Medulla oblongata (tissue), 1 donor: ENCODE measurements at regions not wholly inside any gene's neighbourhood (a gene's known extent, or its start where the extent isn't known, plus 50 kb on each side); places are given as distances from the start of the nearest gene placed in this dataset.
"Not testable (repeated sequence)": the region's sequence is repeated elsewhere in the genome, so short reads cannot be mapped to it uniquely, and the experiment has no call there.

ENCODE experiments used
- DNase-seq: peaks from one replicate; pipeline ENCODE4 v3.0.0-alpha.2; 2015; ENCODE audit errors: extremely low spot score

GRCh38 chr12:59517522-59517921, 78.3 kb upstream of the SLC16A7 start:
- no peak for DNase-seq

DNA sequence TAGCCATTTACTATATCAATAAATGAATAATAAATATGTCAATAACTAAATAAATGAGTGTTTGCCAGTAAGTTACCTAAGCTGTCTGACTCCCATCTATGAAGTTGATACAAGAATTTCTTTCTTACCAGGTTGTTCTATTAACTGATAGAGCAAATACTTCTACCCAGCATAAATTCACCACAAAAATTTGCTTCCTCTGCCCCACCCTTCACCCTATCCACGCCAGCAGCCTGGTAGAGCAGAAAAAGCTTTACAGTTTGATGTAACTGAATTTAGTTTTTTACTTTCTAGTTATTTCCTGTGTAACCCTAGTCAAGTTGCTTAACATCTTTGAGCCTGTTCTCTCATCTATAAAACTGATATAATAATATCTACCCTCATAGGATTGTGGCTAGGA, 94.9 kb upstream of the SLC16A7 start:
- no peak for DNase-seq

- peak; percentile 28 for DNase-seq
Observed at GRCh38 chr12:59500335-59500734, 95.5 kb upstream of the SLC16A7 start.

- no peak for DNase-seq
Observed at GRCh38 chr12:59499774-59500173, 96.1 kb upstream of the SLC16A7 start.

- no peak for DNase-seq
Observed at GRCh38 chr12:59494617-59495016, 101.2 kb upstream of the SLC16A7 start.

DNA sequence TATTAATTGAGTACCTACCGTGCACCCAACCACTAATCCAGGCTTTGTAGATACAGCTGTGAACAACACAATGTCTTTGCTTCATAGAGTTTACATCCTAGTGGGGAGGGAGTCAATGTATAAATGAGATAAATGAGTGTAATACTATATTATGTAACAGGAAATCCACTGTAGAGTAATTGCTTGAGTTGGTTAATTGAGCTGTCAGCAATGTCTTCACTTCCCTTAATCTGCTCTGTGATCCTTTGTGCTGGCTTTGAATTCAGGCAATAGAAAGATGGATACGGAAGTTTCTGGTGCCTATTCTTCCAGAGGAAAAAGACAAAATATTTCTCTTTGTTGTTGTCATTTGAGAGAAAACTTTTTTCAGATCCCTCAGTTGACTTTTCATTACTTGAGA, 104.0 kb upstream of the SLC16A7 start:
- no peak for DNase-seq

DNA sequence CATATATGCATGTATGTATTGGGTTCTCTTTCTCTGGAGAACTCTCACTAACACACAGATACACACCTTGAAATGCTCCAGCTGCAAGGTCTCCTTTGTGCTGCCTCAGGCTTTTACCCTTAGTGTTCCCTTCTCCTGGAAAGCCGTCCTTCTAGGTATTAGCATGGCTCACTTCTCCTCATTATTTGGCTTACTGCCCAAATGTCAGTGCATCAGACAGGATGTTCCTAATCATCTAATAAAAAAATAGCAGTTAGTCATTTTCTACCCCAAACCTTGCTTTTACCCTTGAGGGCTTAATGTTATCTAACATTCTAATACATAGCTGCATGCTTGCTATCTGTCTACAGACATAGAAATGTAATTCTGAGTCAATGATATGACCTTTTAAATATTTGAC, 109.0 kb upstream of the SLC16A7 start:
- no peak for DNase-seq

DNA sequence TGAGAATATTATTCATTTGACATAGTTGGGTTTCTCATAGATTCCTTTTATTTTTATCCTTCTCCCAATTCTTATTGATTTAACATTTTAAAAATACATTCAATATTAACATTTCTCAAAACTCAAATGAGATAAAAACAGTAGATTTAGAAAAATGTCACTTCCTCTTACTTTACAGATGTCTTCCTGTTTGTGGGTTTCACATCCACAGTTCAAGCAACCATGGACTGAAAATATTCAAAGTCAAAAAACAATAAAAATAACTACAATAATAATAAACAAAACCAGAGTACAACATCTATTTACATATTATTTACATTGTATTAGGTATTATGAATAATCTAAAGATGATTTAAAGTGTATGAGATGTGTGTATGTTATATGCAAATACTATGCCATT, 111.3 kb upstream of the SLC16A7 start:
- no peak for DNase-seq

DNA sequence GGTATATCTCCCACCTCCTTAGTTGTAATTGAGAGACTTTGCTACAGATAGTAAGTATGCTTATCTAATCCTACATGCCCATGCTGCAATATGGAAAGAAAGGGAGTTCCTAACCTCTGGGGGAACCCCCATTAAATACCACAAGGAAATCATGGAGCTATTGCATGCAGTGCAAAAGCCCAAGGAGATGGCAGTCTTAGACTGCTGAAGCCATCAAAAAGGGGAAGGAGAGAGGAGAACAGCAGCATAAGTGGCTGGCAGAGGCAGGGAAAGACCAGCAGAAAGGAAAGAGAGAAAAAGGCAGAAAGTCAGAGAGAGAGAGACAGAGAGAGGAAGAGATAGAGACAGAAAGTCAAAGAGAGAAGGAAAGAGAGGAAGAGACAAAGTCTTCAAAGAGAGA, 121.6 kb upstream of the SLC16A7 start:
- not testable (repeated sequence) for DNase-seq

GRCh38 chr12:59472273-59472672, 123.6 kb upstream of the SLC16A7 start:
- no peak for DNase-seq

- no peak for DNase-seq
Observed at GRCh38 chr12:59459966-59460660, 135.7 kb upstream of the SLC16A7 start.

DNA sequence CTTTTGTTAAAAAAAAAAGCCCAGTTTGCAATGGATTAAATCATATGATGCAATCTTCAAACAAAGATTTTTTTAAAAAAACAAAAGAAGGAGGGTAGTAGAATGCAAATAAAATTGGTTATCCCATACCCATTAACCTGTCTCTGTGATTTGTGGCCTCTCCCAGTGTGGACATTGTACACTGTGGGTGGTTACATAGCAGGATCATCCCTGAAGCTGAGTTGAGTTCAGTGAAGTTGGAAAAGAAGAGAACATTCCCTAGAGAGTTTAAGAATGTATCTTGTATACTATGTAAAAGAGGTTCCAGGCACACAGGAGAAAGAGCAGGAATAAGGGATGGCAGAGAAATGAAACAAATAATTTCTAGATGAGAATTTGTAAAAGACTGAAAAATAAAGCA, 142.4 kb upstream of the SLC16A7 start:
- DNase-seq: no peak

DNA sequence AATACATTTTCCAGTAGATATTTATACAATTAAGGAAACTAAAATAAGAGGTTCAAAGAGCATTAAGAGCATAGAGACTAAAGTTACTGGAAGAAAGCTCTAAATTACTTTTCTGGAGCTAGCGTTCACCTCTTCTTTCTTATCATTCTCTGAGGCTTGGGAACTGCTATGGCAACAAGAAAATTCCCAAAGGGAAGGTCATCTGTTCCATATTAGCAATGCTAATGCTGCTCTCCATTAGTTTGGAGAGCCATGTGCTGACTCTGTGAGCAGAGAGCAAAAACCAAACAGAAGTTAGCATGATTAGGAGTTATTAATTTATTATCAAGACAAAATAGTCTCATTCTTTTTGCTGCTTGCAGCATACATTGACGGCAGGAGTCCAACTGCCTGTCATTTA, 143.1 kb upstream of the SLC16A7 start:
- no peak for DNase-seq

- DNase-seq: no peak
Observed at GRCh38 chr12:59452259-59452658, 143.6 kb upstream of the SLC16A7 start.

DNA sequence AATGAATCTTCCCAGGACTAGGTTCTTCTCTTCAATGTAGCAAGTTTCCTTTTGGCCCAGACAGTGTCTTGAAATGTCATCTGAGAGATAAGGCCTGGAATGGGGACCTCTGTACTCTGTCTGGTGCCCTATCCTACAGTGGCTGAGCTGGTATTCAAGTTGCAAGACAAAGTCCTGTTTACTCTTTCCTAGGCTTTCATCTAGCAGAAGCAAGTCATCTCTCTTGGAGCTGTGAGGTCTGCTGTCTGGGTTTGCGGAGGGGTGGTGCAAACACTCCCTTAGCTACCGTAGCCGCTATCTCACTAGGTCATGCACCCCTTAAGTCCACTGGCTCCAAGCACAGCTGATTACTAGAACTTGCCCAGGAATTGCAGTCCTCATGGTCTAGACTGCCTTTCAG, 149.7 kb upstream of the SLC16A7 start:
- DNase-seq: no peak

DNA sequence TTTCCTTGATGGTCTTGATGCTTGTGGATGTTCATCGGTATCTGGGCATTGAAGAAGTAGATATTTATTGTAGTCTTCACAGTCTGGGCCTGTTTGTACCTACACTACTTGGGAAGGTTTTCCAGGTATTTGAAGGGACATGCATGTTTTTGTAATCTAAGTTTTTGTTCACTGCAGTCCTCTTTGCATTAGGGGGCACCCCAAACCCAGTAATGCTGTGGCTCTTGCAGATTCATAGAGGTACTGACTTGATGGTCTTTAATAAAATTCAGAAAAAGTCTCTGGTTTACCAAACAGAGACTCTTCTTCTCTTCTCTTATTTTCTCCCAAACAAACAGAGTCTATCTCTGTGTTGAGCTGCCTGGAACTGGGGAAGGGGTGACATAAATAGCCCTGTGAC, 150.9 kb upstream of the SLC16A7 start:
- no peak for DNase-seq

GRCh38 chr12:59432057-59432456, 163.8 kb upstream of the SLC16A7 start:
- DNase-seq: no peak

DNA sequence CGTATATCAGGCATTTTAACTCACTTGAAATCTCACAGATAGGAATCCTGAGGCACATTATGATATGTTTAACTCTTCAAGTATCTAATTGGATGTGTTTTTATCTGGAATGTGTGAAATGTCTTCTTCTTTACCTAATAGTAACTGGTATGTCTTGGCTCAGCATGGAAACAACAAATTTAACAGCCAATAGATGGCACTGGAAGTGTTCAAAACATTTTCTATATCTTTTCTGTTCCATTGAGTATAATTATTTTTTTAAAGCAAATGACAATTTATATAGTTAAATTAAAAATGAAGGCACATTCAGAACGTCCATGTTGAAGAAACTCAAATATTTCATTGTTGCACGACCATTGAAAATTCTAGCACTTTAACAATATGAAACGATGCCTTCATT, 164.6 kb upstream of the SLC16A7 start:
- DNase-seq: peak; percentile 10

- DNase-seq: no peak
Observed at GRCh38 chr12:59429766-59430165, 166.1 kb upstream of the SLC16A7 start.

- DNase-seq: no peak
Observed at GRCh38 chr12:59425798-59426197, 170.0 kb upstream of the SLC16A7 start.

- DNase-seq: not testable (repeated sequence)
Observed at GRCh38 chr12:59424666-59425065, 171.2 kb upstream of the SLC16A7 start.

GRCh38 chr12:59414051-59414450, 181.8 kb upstream of the SLC16A7 start:
- DNase-seq: no peak

- DNase-seq: no peak
Observed at GRCh38 chr12:59408431-59408830, 187.4 kb upstream of the SLC16A7 start.

DNA sequence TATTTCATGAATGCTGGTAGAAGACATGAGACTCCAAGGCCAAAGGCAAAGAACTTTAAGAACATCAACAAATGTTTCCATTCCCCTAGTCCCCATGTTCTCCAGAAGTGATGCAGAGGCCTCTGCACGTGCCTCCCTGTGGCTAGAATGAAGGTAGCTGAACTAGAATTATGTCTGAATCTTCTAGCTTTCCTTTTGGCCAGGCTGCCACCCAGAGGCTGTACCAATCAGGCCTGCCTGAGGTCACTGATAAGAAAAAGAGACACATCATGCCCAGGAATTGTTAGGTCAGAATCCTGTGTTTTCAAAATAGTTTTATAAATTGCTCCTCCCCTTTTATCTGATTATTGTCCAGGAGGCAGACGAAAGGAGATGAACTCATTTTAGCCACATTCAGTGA, 188.0 kb upstream of the SLC16A7 start:
- no peak for DNase-seq
